T47D (cell line): ENCODE measurements at regions not wholly inside any gene's neighbourhood (a gene's known extent, or its start where the extent isn't known, plus 50 kb on each side); places are given as distances from the start of the nearest gene placed in this dataset.

Experiments
- DNase-seq, 2 experiments: peaks; one replicate each; pipeline versions ENCODE4 v3.0.0 to v3.0.0-alpha.2; 2011 to 2012; ENCODE audit warnings: low read depth in 1 of 2, low spot score in 1 of 2
- JUND ChIP-seq: IDR thresholded peaks from 2 replicates; pipeline ENCODE4 v1.6.1; 2012; ENCODE audit warnings: low read depth
- in situ Hi-C: cut with HindIII; loops from 2 replicates; pipeline ENCODE4 v1.10.0; 2016; ENCODE audit warnings: low sequenced_read_pairs, low pct_unique_long_range_greater_than_20kb

DNA sequence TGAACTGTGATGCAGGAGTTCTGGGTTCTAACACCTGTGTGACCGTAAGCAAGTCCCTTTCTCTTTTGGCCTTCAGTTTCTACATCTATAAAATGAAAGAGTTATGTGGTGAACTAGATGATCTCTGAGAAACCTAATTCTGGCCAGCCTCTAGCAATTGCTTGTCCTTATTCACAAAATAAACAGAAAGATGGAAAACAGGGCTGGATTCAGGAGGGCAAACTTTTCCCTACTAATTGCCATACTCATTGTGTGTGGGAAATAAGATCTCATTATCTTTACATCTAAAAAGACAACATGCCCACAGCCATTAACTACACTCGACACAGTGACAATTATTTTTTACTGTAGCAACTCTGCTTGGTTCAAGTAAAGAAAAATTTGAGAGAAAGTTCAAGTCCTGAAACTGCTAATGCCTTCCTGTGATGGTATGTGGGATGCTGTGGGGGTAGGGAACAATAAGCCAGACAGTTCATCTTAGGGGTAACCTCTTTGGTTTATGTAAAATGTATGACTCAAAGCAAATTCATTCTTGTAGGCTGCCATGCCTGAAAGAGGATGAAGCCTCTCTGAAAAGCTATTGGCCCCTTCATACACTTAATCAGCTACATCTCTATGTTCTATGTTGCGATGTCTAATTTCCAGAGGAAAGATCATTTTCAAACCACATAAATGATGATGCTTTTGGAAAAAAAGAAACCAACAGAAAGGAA is 177.6 kb upstream of the BCL6 start:
- no peak for TF ChIP-seq JUND
- in situ Hi-C loops, result no loop called here
- peak in 1 of 2 experiments; percentile 33 for DNase-seq

- in situ Hi-C loops, result no loop called here
- no peak for TF ChIP-seq JUND
- DNase-seq, result no peak
Measured at GRCh38 chr3:187924651-187925050, 179.4 kb upstream of the BCL6 start.

DNA sequence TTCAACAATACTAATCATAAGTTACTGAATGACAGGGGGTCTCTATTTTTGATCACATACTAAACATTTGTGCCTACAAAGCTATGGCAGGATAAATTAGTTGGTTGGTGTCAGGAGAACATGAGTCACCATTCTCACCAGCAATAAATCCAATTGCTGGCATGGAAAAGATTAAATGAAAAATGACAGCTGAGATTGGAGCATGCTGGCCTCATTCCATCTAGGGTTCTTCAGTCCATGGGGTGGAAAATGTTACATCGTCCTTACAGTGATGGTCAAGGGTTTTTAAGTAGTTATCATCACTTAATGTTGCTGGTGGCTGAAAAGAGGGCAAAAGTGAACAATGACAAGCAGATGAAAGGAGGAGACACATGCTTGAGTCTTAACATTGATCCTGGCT is 180.1 kb upstream of the BCL6 start:
- no peak for TF ChIP-seq JUND
- in situ Hi-C loops, result no loop called here
- no peak for DNase-seq

GRCh38 chr3:187926620-187927019 is 181.4 kb upstream of the BCL6 start:
- no peak for DNase-seq
- in situ Hi-C loops, result no loop called here
- TF ChIP-seq JUND, result no peak

- no peak for DNase-seq
- in situ Hi-C loops, result no loop called here
- TF ChIP-seq JUND, result no peak
Measured at GRCh38 chr3:187927565-187927964, 182.3 kb upstream of the BCL6 start.

GRCh38 chr3:187929112-187929816 is 184.0 kb upstream of the BCL6 start:
- DNase-seq, result no peak
- no peak for TF ChIP-seq JUND
- in situ Hi-C loops, result no loop called here

DNA sequence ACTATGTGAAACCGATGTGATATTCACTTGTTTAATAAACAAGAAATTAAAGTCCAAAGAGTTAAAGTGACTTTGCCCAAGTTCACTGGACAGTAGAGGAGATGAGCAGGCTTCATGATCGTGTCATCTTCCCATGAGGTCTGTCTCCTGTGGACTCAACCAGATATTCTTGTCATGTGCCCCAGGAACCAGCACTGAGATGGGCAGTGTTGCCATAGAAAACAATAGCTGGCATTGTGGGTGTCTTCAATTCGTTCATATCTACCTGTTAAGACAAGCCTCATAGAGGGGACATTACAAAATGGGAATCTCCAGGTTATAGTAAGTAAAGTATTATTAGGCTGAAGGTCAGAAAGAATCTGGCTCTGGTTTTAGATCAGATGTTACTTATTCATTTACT is 184.8 kb upstream of the BCL6 start:
- in situ Hi-C loops, result no loop called here
- TF ChIP-seq JUND, result no peak
- no peak for DNase-seq

DNA sequence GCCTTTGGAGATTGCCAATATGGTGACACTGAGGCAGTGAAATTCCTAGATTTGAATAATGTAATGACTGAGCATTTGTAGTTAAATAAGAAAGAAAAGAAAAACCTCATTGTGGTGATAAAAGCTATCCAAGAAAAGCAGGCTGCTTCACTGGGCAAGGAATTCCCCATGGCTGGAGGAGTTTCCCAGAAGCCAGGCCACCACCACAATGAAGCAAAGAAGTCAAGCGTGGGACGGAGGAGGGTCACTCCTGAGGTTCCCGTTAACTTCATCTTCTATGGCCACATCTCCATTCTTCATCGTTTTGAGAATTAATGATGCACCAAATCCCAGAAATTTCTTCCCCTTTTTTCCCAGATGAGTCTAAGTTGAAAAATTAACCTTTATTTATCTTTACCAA is 185.8 kb upstream of the BCL6 start:
- no peak for TF ChIP-seq JUND
- in situ Hi-C loops, result no loop called here
- no peak for DNase-seq

DNA sequence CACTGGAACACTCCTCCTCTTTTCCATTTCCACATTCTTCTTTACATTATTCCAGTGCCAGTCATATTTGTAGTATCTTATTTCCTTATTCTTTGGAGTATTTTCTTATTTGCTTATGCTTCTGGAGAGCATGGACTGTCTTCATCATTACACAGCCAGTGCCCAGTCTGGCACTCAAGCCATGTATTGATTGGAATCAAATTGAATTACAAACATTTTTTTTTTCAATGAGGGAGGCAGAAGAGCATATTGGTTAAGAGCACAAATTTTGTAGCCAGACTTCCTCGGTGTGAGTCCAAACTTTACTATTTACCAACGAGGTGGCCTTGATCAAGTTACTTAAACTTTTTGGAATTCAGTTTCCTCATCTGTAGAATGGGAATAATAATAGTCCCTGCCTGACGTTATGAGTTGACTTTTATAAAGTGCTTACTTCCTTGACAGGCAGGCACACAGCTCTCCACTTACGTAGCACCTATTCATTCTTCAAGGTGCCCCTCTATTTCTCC is 186.6 kb upstream of the BCL6 start:
- in situ Hi-C loops, result no loop called here
- DNase-seq, result no peak
- no peak for TF ChIP-seq JUND

GRCh38 chr3:187932530-187932929 is 187.3 kb upstream of the BCL6 start:
- no peak for DNase-seq
- in situ Hi-C loops, result no loop called here
- TF ChIP-seq JUND, result no peak

DNA sequence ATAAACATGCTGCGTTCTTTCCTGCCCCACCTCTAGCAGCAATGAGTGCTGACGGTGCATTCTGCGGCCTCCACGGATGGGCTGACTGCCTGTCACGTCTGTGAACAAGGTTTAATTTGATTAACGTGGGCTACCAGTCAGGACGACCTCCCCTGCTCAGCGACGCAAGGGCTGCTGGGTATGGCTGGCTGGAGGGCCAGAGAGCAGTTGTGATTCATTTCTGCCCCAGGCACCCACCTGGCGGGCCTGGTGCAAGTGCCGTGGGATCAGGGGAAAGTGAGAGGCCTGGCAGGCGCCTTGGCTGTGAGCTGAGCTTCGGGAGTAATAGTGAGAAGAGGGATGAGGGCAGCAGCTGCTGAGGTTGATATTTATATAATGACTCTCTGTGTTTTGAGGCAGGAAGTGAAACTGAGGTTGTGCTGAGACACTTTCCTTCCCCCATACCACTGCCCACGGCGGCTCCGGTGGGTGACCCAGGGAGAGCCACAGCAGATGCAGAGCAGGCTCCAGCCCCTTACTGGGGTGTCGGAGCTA is 190.4 kb upstream of the BCL6 start:
- TF ChIP-seq JUND, result no peak
- in situ Hi-C loops, result no loop called here
- no peak for DNase-seq

GRCh38 chr3:187936676-187937075 is 191.4 kb upstream of the BCL6 start:
- DNase-seq, result no peak
- in situ Hi-C loops, result no loop called here
- TF ChIP-seq JUND, result no peak

DNA sequence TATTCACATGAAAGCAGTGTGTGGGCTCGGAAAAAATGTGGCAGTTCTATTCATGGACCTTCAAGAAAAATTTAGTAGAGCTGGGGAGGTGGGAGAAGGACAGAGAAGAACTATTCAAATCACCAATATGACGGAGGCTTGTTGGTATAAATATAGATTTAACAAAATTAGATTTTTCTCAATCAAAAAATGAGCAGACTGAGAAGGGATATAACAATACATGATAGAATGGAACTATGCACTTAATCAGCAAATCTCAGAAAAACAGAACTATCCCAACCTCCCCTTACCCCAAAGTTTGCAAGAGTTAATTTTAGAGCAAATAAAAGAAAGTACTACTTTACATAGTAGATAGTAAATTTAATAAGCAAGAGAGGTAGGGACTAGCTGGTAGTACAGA is 194.6 kb upstream of the BCL6 start:
- in situ Hi-C loops, result no loop called here
- no peak for TF ChIP-seq JUND
- no peak for DNase-seq
